ENCODE measurements at regions not wholly inside any gene's neighbourhood (a gene's known extent, or its start where the extent isn't known, plus 50 kb on each side); places are given as distances from the start of the nearest gene placed in this dataset.
"Not testable (repeated sequence)": the region's sequence is repeated elsewhere in the genome, so short reads cannot be mapped to it uniquely, and the experiment has no call there.

GRCh38 chr18:25494888-25495287 lies 142.9 kb upstream of the ZNF521 start:
- H3K27me3 ChIP-seq: no peaks in the 10 kb centered on the region
- no peaks in the 10 kb centered on the region for H3K4me1 ChIP-seq
- DNase-seq: no peak
- H3K36me3 ChIP-seq (ENCODE audit: low read depth, missing control alignments): no peaks in the 10 kb centered on the region
- intact Hi-C loops (cut with DNase I; ENCODE audit: low total_unique reads): no loop called here
- no peak overlapping the region for H3K4me3 ChIP-seq
- no peak for TF ChIP-seq CTCF (IDR thresholded peaks at IDR 0.05)
- no peak for TF ChIP-seq POLR2A (IDR thresholded peaks at IDR 0.05)
- H3K9me3 ChIP-seq: no peaks in the 10 kb centered on the region
- 81 to 92% methylated on average over 1 of the region's 1 CpG for WGBS, 2 donors
- H3K27ac ChIP-seq: no peak overlapping the region

- H3K27me3 ChIP-seq: no peaks in the 10 kb centered on the region
- no peak overlapping the region for H3K27ac ChIP-seq
- no peaks in the 10 kb centered on the region for H3K36me3 ChIP-seq (ENCODE audit: low read depth, missing control alignments)
- TF ChIP-seq CTCF (IDR thresholded peaks at IDR 0.05) (no peak), POLR2A (IDR thresholded peaks at IDR 0.05) (no peak)
- no peak overlapping the region for H3K4me3 ChIP-seq
- intact Hi-C loops (cut with DNase I; ENCODE audit: low total_unique reads): no loop called here
- H3K9me3 ChIP-seq: no peaks in the 10 kb centered on the region
- no peaks in the 10 kb centered on the region for H3K4me1 ChIP-seq
- no peak for DNase-seq
Observed at GRCh38 chr18:25493401-25493800, 141.4 kb upstream of the ZNF521 start.

GRCh38 chr18:25490316-25490715 lies 138.3 kb upstream of the ZNF521 start:
- intact Hi-C loops (cut with DNase I; ENCODE audit: low total_unique reads): no loop called here
- no peak for DNase-seq

GRCh38 chr18:25473008-25473407 lies 121.0 kb upstream of the ZNF521 start:
- 66 to 75% methylated on average over 2 of the region's 2 CpGs for WGBS, 2 donors
- TF ChIP-seq POLR2A (IDR thresholded peaks at IDR 0.05) (no peak), CTCF (IDR thresholded peaks at IDR 0.05) (no peak)
- no peak for DNase-seq
- no peaks in the 10 kb centered on the region for H3K9me3 ChIP-seq
- intact Hi-C loops (cut with DNase I; ENCODE audit: low total_unique reads): no loop called here
- no peak overlapping the region for H3K27ac ChIP-seq
- no peaks in the 10 kb centered on the region for H3K36me3 ChIP-seq (ENCODE audit: low read depth, missing control alignments)
- H3K4me1 ChIP-seq: no peaks in the 10 kb centered on the region
- no peaks in the 10 kb centered on the region for H3K27me3 ChIP-seq
- H3K4me3 ChIP-seq: no peak overlapping the region

More at GRCh38 chr18:25490316-25490715, 138.3 kb upstream of the ZNF521 start:
- H3K27me3 ChIP-seq: no peaks in the 10 kb centered on the region
- no peaks in the 10 kb centered on the region for H3K9me3 ChIP-seq
- WGBS, 2 donors: 49 to 62% methylated on average over 4 of the region's 4 CpGs
- no peaks in the 10 kb centered on the region for H3K4me1 ChIP-seq
- no peaks in the 10 kb centered on the region for H3K36me3 ChIP-seq (ENCODE audit: low read depth, missing control alignments)
- H3K4me3 ChIP-seq: no peak overlapping the region
- TF ChIP-seq CTCF (IDR thresholded peaks at IDR 0.05) (no peak), POLR2A (IDR thresholded peaks at IDR 0.05) (no peak)
- H3K27ac ChIP-seq: no peak overlapping the region

GRCh38 chr18:25470756-25471524 lies 119.0 kb upstream of the ZNF521 start:
- intact Hi-C loops (cut with DNase I; ENCODE audit: low total_unique reads); H3K36me3 ChIP-seq (ENCODE audit: low read depth, missing control alignments); DNase-seq; H3K4me3 ChIP-seq; H3K4me1 ChIP-seq; H3K27ac ChIP-seq; H3K27me3 ChIP-seq; H3K9me3 ChIP-seq: not testable (repeated sequence)
- WGBS, 2 donors: 96 to 98% methylated on average over 7 of the region's 7 CpGs
